Stomach (tissue), 8 donors: ENCODE measurements at regions not wholly inside any gene's neighbourhood (a gene's known extent, or its start where the extent isn't known, plus 50 kb on each side); places are given as distances from the start of the nearest gene placed in this dataset.
"Not testable (repeated sequence)": the region's sequence is repeated elsewhere in the genome, so short reads cannot be mapped to it uniquely, and the experiment has no call there.

ENCODE experiments used
- DNase-seq, 2 donors: peaks; one replicate each; pipeline versions ENCODE4 v3.0.0 to v3.0.0-alpha.2; 2013 to 2019
- H3K27ac ChIP-seq, 5 donors: fragments of 200-600 bp in 4 of 5; sonication (generic) in 4 of 5; one replicate each; pipeline ENCODE4 v1.5.1; 2013 to 2019; ENCODE audit warnings: mild to moderate bottlenecking in 1 of 5, moderate library complexity in 1 of 5
- H3K27me3 ChIP-seq, 3 donors: fragments of 200-600 bp; sonication (generic); one replicate each; pipeline ENCODE4 v1.5.1; 2017 to 2019; ENCODE audit warnings: mixed run types in 1 of 3
- H3K36me3 ChIP-seq, 4 donors: fragments of 200-600 bp; sonication (generic); 1 replicate in 3 of 4; 2 replicates in 1 of 4; pipeline ENCODE4 v1.5.1; 2016 to 2019
- H3K4me1 ChIP-seq, 4 donors: fragments of 200-600 bp; sonication (generic); one replicate each; pipeline ENCODE4 v1.5.1; 2016 to 2019
- H3K4me3 ChIP-seq, 4 donors: fragments of 200-600 bp; sonication (generic) in 3 of 4; one replicate each; pipeline ENCODE4 v1.5.1; 2016 to 2019; ENCODE audit warnings: mild to moderate bottlenecking in 1 of 4
- H3K9me3 ChIP-seq, 4 donors: fragments of 200-600 bp; sonication (generic); one replicate each; pipeline ENCODE4 v1.5.1; 2016 to 2019
- CTCF ChIP-seq, 7 experiments: fragments of 450-650 bp in 4 of 7; fragments of 200-600 bp in 3 of 7; sonication (generic) in 3 of 7; IDR thresholded peaks; one replicate each; pipeline ENCODE4 v1.5.1; 2016 to 2019; ENCODE audit warnings: antibody characterized with exemption in 7 of 7, control low read depth in 2 of 7, mild to moderate bottlenecking in 1 of 7
- EP300 ChIP-seq: sonication (generic); formaldehyde crosslinking; IDR thresholded peaks from one replicate; pipeline ENCODE4 v1.6.1; 2017; ENCODE audit warnings: antibody characterized with exemption
- POLR2A ChIP-seq, 4 donors: fragments of 450-650 bp; IDR thresholded peaks; one replicate each; pipeline ENCODE4 v1.6.1; 2016; ENCODE audit warnings: antibody characterized with exemption in 4 of 4, control low read depth in 2 of 4, mild to moderate bottlenecking in 1 of 4, moderate library complexity in 1 of 4
- POLR2AphosphoS5 ChIP-seq, 3 donors: sonication (generic); formaldehyde crosslinking; IDR thresholded peaks; one replicate each; pipeline ENCODE4 v1.6.1; 2016; ENCODE audit warnings: antibody characterized with exemption in 3 of 3
- WGBS, 5 donors: extraction: QIAGEN DNeasy Blood & Tissue Kit in 3 of 5; methylation state at CpG; one replicate each; pipeline versions ENCODE4 v1.1.5 to v1.1.7; 2013 to 2018; 5-methylcytosine and 5-hydroxymethylcytosine counted together
- intact Hi-C: fragments of 100-400 bp; cut with DNase I; formaldehyde crosslinking; loops from one replicate; pipeline ENCODE4 v1.15.1; 2023; ENCODE audit warnings: low total_unique reads
- donor health status: healthy with polysubstance abuse.
- donor health status: Bipolar disorder and iron deficiency.
- donor health status: healthy.

DNA sequence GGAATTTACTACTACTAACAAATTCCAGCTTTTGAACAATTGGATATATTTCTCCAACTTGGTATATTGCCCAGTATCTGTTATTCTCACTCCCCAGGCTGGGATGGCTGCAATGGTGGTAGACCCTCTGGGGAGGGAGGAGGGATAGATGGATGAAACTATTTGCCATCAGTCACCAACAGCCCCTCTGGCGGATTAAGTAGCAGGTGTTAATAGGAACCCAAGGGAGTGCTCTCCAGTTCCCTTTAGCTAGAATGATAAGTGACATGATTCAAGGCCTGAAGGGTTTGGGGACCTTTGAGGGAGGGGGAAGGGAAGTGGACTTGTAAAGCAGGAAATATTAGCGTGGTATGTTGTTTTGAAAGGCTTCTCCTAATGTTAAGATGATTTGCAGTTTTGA lies 824.0 kb upstream of the ARRDC3 start:
- DNase-seq: no peak
- H3K4me3 ChIP-seq: no peak overlapping the region
- H3K36me3 ChIP-seq: no peaks in the 10 kb centered on the region
- intact Hi-C loops: no loop called here
- no peaks in the 10 kb centered on the region for H3K27me3 ChIP-seq
- TF ChIP-seq POLR2AphosphoS5 (IDR thresholded peaks at IDR 0.05): no peak
- no peak for TF ChIP-seq POLR2A (IDR thresholded peaks at IDR 0.05)
- TF ChIP-seq CTCF (IDR thresholded peaks at IDR 0.05): no peak
- no peak for TF ChIP-seq EP300
- no peak overlapping the region for H3K27ac ChIP-seq
- H3K4me1 ChIP-seq: no peaks in the 10 kb centered on the region
- H3K9me3 ChIP-seq: peaks cover 0 to 8% (median 1%) of the 10 kb centered on the region in 4 donors
- WGBS, 5 donors: 24 to 36% (median 28%) methylated on average over 2 of the region's 2 CpGs

GRCh38 chr5:92206681-92207080 lies 823.6 kb upstream of the ARRDC3 start:
- Histone ChIP-seq H3K9me3 (peaks cover 0 to 8% (median 0%) of the 10 kb centered on the region in 4 donors), H3K27ac (no peak overlapping the region), H3K4me3 (no peak overlapping the region), H3K4me1 (no peaks in the 10 kb centered on the region), H3K27me3 (no peaks in the 10 kb centered on the region), H3K36me3 (no peaks in the 10 kb centered on the region)
- 68 to 77% (median 70%) methylated on average over 5 of the region's 5 CpGs for WGBS, 5 donors
- intact Hi-C loops: no loop called here
- TF ChIP-seq CTCF (IDR thresholded peaks at IDR 0.05) (no peak), POLR2A (IDR thresholded peaks at IDR 0.05) (no peak), POLR2AphosphoS5 (IDR thresholded peaks at IDR 0.05) (no peak), EP300 (no peak)
- DNase-seq: no peak

DNA sequence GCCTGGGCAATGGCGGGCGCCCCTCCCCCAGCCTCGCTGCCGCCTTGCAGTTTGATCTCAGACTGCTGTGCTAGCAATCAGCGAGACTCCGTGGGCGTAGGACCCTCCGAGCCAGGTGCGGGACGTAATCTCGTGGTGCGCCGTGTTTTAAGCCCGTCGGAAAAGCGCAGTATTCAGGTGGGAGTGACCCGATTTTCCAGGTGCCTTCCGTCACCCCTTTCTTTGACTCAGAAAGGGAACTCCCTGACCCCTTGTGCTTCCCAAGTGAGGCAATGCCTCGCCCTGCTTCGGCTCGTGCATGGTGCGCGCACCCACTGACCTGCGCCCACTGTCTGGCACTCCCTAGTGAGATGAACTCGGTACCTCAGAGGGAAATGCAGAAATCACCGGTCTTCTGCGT lies 815.9 kb upstream of the ARRDC3 start:
- 89 to 94% (median 91%) methylated on average over 19 to 27 of the region's 27 CpGs for WGBS, 5 donors
- H3K9me3 ChIP-seq, H3K4me1 ChIP-seq, H3K27ac ChIP-seq, DNase-seq, H3K4me3 ChIP-seq, intact Hi-C loops, H3K27me3 ChIP-seq, H3K36me3 ChIP-seq: not testable (repeated sequence)

- intact Hi-C loops: no loop called here
- TF ChIP-seq POLR2AphosphoS5 (IDR thresholded peaks at IDR 0.05) (no peak), EP300 (no peak)
- no peaks in the 10 kb centered on the region for H3K27me3 ChIP-seq
Measured at GRCh38 chr5:92181656-92182055, 798.5 kb upstream of the ARRDC3 start.

GRCh38 chr5:92180391-92180790 lies 797.3 kb upstream of the ARRDC3 start:
- Histone ChIP-seq H3K4me3 (no peak overlapping the region), H3K36me3 (no peaks in the 10 kb centered on the region), H3K9me3 (no peaks in the 10 kb centered on the region), H3K27ac (no peak overlapping the region), H3K4me1 (no peaks in the 10 kb centered on the region), H3K27me3 (no peaks in the 10 kb centered on the region)
- TF ChIP-seq CTCF (IDR thresholded peaks at IDR 0.05) (no peak), POLR2A (IDR thresholded peaks at IDR 0.05) (no peak), POLR2AphosphoS5 (IDR thresholded peaks at IDR 0.05) (no peak), EP300 (no peak)
- intact Hi-C loops: no loop called here
- no peak for DNase-seq

More at GRCh38 chr5:92181656-92182055, 798.5 kb upstream of the ARRDC3 start:
- DNase-seq: no peak
- 56 to 83% (median 76%) methylated on average over 1 of the region's 1 CpG for WGBS, 5 donors
- H3K27ac ChIP-seq: no peak overlapping the region
- H3K36me3 ChIP-seq: no peaks in the 10 kb centered on the region
- H3K9me3 ChIP-seq: no peaks in the 10 kb centered on the region
- H3K4me3 ChIP-seq: no peak overlapping the region
- no peaks in the 10 kb centered on the region for H3K4me1 ChIP-seq
